HG02981 (cell line): ENCODE measurements at regions not wholly inside any gene's neighbourhood (a gene's known extent, or its start where the extent isn't known, plus 50 kb on each side); places are given as distances from the start of the nearest gene placed in this dataset.

ENCODE experiments used
- ATAC-seq: cut with Tn5 transposase; IDR thresholded peaks from one replicate; pipeline ENCODE4 v1.9.1; 2021; ENCODE audit warnings: mild to moderate bottlenecking, moderate library complexity; ENCODE audit not compliant: unreplicated experiment

GRCh38 chrX:130974323-130974722 is 71.3 kb upstream of the ENOX2 start:
- ATAC-seq = no peak

DNA sequence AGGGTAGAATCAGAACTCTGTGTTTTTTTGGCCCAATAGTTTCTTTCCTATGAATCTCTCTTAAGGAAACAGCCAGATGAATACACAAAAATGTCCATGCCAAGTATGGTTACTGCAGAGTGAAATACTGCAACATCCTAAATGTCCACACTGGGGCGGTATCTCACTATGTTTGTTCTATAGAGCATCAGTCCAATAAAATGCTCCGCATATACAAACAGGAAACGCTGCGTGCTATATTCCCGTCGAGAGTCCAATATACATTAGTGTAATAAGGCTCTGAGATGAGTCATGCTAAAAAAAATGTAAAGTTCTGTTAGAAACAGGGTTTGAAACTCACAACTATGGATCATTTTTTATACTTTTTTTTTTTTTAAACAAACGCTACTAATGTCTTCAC is 72.9 kb upstream of the ENOX2 start:
- ATAC-seq = peak; percentile 72

- no peak for ATAC-seq
These were observed 76.3 kb upstream of the ARHGAP36 start for GRCh38 chrX:130981836-130982235.

DNA sequence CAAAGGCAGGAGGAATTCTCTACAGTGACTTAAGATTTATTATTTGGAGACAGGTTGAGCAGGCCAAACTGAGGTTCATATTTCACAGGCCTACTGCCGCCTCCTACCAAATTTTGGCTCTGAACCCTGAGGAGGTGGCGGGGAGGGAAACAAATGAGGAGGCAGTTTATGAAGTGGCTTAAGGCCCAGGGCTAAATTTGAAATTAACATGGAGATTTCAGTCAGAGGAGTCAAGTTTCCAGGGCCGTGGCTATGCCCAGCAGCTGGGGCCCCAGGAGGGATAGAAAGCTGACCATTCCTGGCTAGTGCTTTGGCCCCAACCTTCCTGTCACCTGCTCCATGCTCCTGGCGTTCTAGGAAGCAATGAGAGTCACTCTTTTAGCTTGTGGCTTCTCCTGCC is 73.4 kb upstream of the ARHGAP36 start:
- no peak for ATAC-seq

- no peak for ATAC-seq
These were observed 70.9 kb upstream of the ARHGAP36 start for GRCh38 chrX:130987241-130987640.

GRCh38 chrX:130990723-130991122 is 67.4 kb upstream of the ARHGAP36 start:
- no peak for ATAC-seq

- no peak for ATAC-seq
These were observed 63.5 kb upstream of the ARHGAP36 start for GRCh38 chrX:130994671-130995070.

DNA sequence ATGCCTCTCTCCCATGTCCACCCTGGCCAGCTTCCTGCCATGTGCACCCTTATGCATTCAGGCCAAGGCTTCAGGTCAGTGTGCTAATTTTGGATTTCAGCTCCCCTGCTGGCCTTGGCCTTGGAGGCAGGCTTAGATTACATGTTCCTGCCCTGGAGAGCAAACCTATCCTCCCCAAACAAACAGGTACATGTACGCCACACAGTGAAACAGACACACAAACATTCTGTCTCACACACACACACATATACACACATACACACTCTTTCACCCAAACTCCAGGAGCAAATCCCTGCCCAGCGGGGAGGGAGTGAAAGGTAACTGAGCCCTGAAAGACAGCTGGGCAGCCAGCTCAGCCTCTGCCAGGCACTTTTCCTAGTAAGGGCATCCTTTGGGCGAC is 62.7 kb upstream of the ARHGAP36 start:
- ATAC-seq = no peak

DNA sequence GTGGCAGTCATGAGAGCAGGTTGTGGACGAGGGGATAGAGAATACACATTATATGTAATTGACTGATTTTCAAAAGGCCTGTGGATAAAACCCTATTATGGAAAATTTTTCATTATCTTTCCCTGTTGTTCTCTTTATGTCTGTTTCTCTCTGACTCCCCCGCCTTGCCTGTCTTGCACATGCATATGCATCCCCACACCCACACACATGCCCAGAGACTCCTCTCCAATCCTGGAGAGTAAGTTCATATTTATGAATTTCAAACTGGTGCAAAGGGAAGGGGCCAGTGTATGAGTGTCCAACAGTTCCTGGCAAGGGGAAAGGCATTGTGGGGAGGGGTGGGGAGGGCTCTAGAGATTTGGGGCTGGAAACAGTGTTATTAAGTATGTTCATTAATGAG is 60.8 kb upstream of the ARHGAP36 start:
- ATAC-seq = no peak

GRCh38 chrX:130999360-130999759 is 58.8 kb upstream of the ARHGAP36 start:
- no peak for ATAC-seq
